Osteoblast (primary cell): ENCODE measurements at regions not wholly inside any gene's neighbourhood (a gene's known extent, or its start where the extent isn't known, plus 50 kb on each side); places are given as distances from the start of the nearest gene placed in this dataset.

Experiments
- DNase-seq: peaks from one replicate; pipeline ENCODE4 v3.0.0; 2011; ENCODE audit warnings: low spot score, mixed read lengths; ENCODE audit not compliant: insufficient read length; ENCODE audit errors: missing footprints
- H2AFZ ChIP-seq: 2 replicates; pipeline ENCODE4 v1.6.0; 2011; ENCODE audit warnings: mild to moderate bottlenecking, low read length
- H3K27ac ChIP-seq: 2 replicates; pipeline ENCODE4 v1.5.1; 2011; ENCODE audit warnings: mild to moderate bottlenecking, low read depth, low read length, moderate library complexity
- H3K27me3 ChIP-seq: 2 replicates; pipeline ENCODE4 v1.6.0; 2012; ENCODE audit warnings: mild to moderate bottlenecking, control low read depth, inconsistent platforms, low read length, moderate library complexity; ENCODE audit not compliant: insufficient read depth
- H3K36me3 ChIP-seq: 2 replicates; pipeline ENCODE4 v1.5.1; 2011; ENCODE audit warnings: mild to moderate bottlenecking, low read length, control low read depth, moderate library complexity; ENCODE audit not compliant: insufficient read depth
- H3K4me1 ChIP-seq: 2 replicates; pipeline ENCODE4 v1.5.1; 2011; ENCODE audit warnings: mild to moderate bottlenecking, low read length, control low read depth, moderate library complexity; ENCODE audit not compliant: insufficient read depth
- H3K4me2 ChIP-seq: 2 replicates; pipeline ENCODE4 v1.6.0; 2011; ENCODE audit warnings: mild to moderate bottlenecking, low read length; ENCODE audit not compliant: insufficient read depth
- H3K4me3 ChIP-seq: fragments of 200-600 bp; sonication (generic); 3 replicates; pipeline ENCODE4 v1.5.1; 2012; ENCODE audit warnings: mild to moderate bottlenecking, low read length, inconsistent platforms; ENCODE audit not compliant: insufficient read depth
- H3K79me2 ChIP-seq: 2 replicates; pipeline ENCODE4 v1.6.0; 2012; ENCODE audit warnings: mild to moderate bottlenecking, low read length, control low read depth, inconsistent platforms; ENCODE audit not compliant: insufficient read depth
- H3K9me3 ChIP-seq: 2 replicates; pipeline ENCODE4 v1.5.1; 2011; ENCODE audit warnings: low read depth, low read length, control low read depth
- H4K20me1 ChIP-seq: 2 replicates; pipeline ENCODE4 v1.6.0; 2012; ENCODE audit warnings: mild to moderate bottlenecking, low read length, control low read depth; ENCODE audit not compliant: insufficient read depth
- TF ChIP-seq, protein P1 (sequence below): IDR thresholded peaks from 2 replicates; pipeline ENCODE4 v1.5.1; 2011; ENCODE audit warnings: mild to moderate bottlenecking, low read depth, low read length, moderate library complexity; ENCODE audit errors: extremely low read depth

DNA sequence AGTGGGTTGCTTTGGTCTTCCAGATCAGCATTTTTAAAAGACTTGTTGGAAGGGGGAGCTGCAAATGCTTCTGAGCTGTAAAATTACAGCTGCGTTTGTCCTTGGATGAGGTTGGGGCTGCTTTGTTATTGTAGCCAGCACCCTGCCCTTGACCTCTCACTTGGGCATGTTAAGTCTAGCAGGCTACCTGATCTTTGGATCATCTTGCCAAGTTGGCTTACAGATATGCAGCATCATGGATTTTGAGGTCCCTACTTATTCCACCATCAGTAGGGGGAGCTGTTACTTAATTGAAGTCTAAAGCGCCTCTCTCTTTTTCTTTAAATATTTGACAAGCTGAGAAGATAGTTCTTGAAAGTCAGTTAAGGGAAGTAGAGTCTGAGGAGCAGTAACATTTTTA lies 793.0 kb downstream of the MCTP2 start:
- TF ChIP-seq, protein P1, sequence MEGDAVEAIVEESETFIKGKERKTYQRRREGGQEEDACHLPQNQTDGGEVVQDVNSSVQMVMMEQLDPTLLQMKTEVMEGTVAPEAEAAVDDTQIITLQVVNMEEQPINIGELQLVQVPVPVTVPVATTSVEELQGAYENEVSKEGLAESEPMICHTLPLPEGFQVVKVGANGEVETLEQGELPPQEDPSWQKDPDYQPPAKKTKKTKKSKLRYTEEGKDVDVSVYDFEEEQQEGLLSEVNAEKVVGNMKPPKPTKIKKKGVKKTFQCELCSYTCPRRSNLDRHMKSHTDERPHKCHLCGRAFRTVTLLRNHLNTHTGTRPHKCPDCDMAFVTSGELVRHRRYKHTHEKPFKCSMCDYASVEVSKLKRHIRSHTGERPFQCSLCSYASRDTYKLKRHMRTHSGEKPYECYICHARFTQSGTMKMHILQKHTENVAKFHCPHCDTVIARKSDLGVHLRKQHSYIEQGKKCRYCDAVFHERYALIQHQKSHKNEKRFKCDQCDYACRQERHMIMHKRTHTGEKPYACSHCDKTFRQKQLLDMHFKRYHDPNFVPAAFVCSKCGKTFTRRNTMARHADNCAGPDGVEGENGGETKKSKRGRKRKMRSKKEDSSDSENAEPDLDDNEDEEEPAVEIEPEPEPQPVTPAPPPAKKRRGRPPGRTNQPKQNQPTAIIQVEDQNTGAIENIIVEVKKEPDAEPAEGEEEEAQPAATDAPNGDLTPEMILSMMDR: peak; percentile 33
- H3K27me3 ChIP-seq: no peaks in the 10 kb centered on the region
- no peaks in the 10 kb centered on the region for H3K9me3 ChIP-seq

DNA sequence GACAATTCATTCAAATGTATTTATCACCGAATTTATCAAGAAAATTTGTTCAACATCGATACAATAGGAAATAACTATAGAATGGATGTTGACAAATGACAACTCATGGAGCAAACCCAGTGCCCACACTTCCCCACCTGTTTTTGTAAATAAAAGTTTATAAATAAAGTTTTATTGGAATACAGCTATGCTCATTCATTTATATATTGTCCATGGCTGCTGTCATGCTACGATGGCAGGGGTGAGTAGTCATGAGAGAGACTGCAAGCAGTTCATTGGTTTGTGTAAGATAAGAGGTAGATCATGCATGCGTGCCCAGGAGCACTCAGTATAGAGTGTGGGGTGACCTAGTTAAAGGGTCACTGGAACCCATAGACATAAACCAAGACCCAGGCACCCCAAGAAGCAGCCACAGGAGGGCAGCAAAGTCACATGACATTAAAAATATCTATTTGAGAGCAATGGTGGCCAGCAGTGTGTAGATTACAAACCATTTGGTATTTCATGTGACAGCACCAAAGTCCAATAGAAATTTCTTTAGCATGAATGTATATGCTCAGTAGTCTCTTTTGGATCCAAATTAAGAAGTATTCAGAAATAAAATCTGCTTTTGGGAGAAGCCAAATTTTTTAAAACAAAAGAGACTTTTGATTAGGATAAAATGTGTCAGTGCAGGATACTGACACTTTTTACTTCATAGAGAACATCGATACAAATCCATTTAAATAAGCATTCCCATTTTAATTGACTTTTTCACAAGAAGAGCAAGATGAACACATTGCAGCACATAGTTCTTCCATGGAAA lies 794.8 kb downstream of the MCTP2 start:
- Histone ChIP-seq H3K9me3 (no peaks in the 10 kb centered on the region), H3K79me2 (no peaks in the 10 kb centered on the region), H3K4me2 (no peak overlapping the region), H4K20me1 (no peaks in the 10 kb centered on the region), H3K36me3 (no peaks in the 10 kb centered on the region), H3K4me3 (no peak overlapping the region), H2AFZ (no peak overlapping the region), H3K27me3 (no peaks in the 10 kb centered on the region), H3K4me1 (no peaks in the 10 kb centered on the region), H3K27ac (no peak overlapping the region)
- DNase-seq: no peak
- TF ChIP-seq, protein P1: peak; percentile 46

More for the DNA sequence above, 793.0 kb downstream of the MCTP2 start:
- H3K79me2 ChIP-seq: no peaks in the 10 kb centered on the region
- no peaks in the 10 kb centered on the region for H3K36me3 ChIP-seq
- no peaks in the 10 kb centered on the region for H3K4me1 ChIP-seq
- H3K27ac ChIP-seq: no peak overlapping the region
- H4K20me1 ChIP-seq: no peaks in the 10 kb centered on the region
- no peak overlapping the region for H2AFZ ChIP-seq
- no peak overlapping the region for H3K4me3 ChIP-seq
- H3K4me2 ChIP-seq: no peak overlapping the region
- DNase-seq: no peak

DNA sequence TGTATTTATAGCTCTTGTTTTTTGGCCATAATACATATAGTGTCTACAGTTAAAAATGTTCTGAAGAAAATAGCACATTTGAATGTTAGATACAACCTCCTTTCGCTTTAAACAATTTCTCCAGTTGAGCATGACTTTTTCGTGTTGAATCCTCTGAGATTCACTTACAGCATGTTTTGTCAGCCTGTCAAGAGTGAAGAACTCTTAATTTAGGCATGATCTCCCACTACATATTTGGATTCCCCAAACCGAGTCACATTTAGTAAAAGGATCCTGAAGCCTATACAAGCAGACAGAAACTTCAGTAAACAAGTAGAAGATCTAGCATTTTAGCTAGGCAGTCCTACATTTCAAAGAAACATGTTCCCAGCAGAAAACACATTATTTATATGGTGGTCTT lies 796.6 kb downstream of the MCTP2 start:
- TF ChIP-seq, protein P1: no peak
- H3K4me2 ChIP-seq: no peak overlapping the region
- H3K4me1 ChIP-seq: no peaks in the 10 kb centered on the region
- H3K27me3 ChIP-seq: no peaks in the 10 kb centered on the region
- no peaks in the 10 kb centered on the region for H3K79me2 ChIP-seq
- H4K20me1 ChIP-seq: no peaks in the 10 kb centered on the region
- no peak overlapping the region for H3K4me3 ChIP-seq
- H3K9me3 ChIP-seq: no peaks in the 10 kb centered on the region
- no peak overlapping the region for H2AFZ ChIP-seq
- H3K27ac ChIP-seq: no peak overlapping the region
- no peaks in the 10 kb centered on the region for H3K36me3 ChIP-seq
- DNase-seq: no peak

DNA sequence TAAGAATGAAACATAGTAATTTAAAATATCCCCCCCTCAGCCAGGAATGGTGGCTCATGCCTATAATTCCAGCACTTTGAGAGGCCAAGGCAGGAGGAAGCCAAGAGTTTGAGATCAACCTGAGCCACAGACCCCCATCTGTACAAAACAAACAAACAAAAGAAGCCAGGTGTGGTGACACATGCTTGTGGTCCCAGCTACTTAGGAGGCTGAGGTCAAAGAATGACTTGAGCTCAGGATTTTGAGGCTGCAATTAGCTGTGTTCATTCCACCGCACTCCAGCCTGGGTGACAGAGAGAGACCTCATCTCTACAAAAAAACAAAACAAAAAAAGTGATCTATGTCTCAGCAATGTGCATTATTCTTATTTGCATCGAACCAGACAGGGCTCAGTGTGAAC lies 800.8 kb downstream of the MCTP2 start:
- no peaks in the 10 kb centered on the region for H3K36me3 ChIP-seq
- H3K27ac ChIP-seq: no peak overlapping the region
- H4K20me1 ChIP-seq: no peaks in the 10 kb centered on the region
- no peaks in the 10 kb centered on the region for H3K27me3 ChIP-seq
- H3K4me3 ChIP-seq: no peak overlapping the region
- no peak overlapping the region for H3K4me2 ChIP-seq
- TF ChIP-seq, protein P1: no peak
- no peak for DNase-seq
- H3K4me1 ChIP-seq: no peaks in the 10 kb centered on the region
- H3K79me2 ChIP-seq: no peaks in the 10 kb centered on the region
- no peaks in the 10 kb centered on the region for H3K9me3 ChIP-seq
- H2AFZ ChIP-seq: no peak overlapping the region
